WTC11 (cell line): ENCODE measurements at regions not wholly inside any gene's neighbourhood (a gene's known extent, or its start where the extent isn't known, plus 50 kb on each side); places are given as distances from the start of the nearest gene placed in this dataset.

Experiments used
- ATAC-seq: fragments of 200-7000 bp; cut with Tn5 transposase; 2 replicates; pipeline ENCODE4 v1.10.0; 2021; ENCODE audit warnings: mild to moderate bottlenecking, moderate library complexity
- CTCF ChIA-PET: fragments of 300-600 bp; sonication (Branson Sonifier 250); formaldehyde crosslinking; loops from one replicate; lab custom pipeline; 2021; ENCODE audit warnings: antibody characterized with exemption; lab: Charles Lee
- POLR2A ChIA-PET: fragments of 350-600 bp; sonication (Branson Sonifier 250); formaldehyde crosslinking; loops from one replicate; lab custom pipeline; 2021; ENCODE audit warnings: antibody characterized with exemption; lab: Charles Lee
- DNase-seq: peaks from one replicate; pipeline ENCODE4 v3.0.0; 2021; ENCODE audit warnings: low spot score
- H3K27ac Mint-ChIP-seq: 2 replicates; pipeline ENCODE4 v1.8.0; 2021; ENCODE audit warnings: mixed read lengths
- H3K27me3 Mint-ChIP-seq: 2 replicates; pipeline ENCODE4 v1.8.0; 2021; ENCODE audit warnings: low read depth, mild to moderate bottlenecking, moderate library complexity, mixed read lengths
- H3K36me3 Mint-ChIP-seq: 2 replicates; pipeline ENCODE4 v1.8.0; 2021; ENCODE audit warnings: mixed read lengths
- H3K4me1 Mint-ChIP-seq: 2 replicates; pipeline ENCODE4 v1.8.0; 2022; ENCODE audit warnings: mixed read lengths
- H3K4me3 Mint-ChIP-seq: 2 replicates; pipeline ENCODE4 v1.8.0; 2021; ENCODE audit warnings: mild to moderate bottlenecking, moderate library complexity, mixed read lengths
- H3K9me3 Mint-ChIP-seq: 2 replicates; pipeline ENCODE4 v1.8.0; 2021; ENCODE audit warnings: mixed read lengths
- CBFB ChIP-seq: sonication (generic); formaldehyde crosslinking; IDR thresholded peaks from 2 replicates; pipeline ENCODE4 v1.8.1; 2022; ENCODE audit warnings: mild to moderate bottlenecking, low read depth, missing genetic modification reagents
- ETV6 ChIP-seq: sonication (generic); formaldehyde crosslinking; IDR thresholded peaks from 2 replicates; pipeline ENCODE4 v1.8.1; 2022; ENCODE audit warnings: mild to moderate bottlenecking, missing genetic modification reagents
- FOXP1 ChIP-seq: sonication (generic); formaldehyde crosslinking; IDR thresholded peaks from 2 replicates; pipeline ENCODE4 v1.8.0; 2022; ENCODE audit warnings: missing genetic modification reagents, mild to moderate bottlenecking, moderate library complexity, borderline replicate concordance
- GTF2I ChIP-seq: fragments of 250-450 bp; sonication (Bioruptor Pico); conservative IDR thresholded peaks from 2 replicates; pipeline ENCODE4 v1.4.0; 2021; ENCODE audit warnings: mild to moderate bottlenecking
- HMGA2 ChIP-seq: fragments of 250-450 bp; sonication (Bioruptor Pico); IDR thresholded peaks from 2 replicates; pipeline ENCODE4 v1.4.0; 2021; ENCODE audit warnings: mild to moderate bottlenecking, moderate library complexity
- MXD4 ChIP-seq: fragments of 250-450 bp; sonication (Bioruptor Pico); IDR thresholded peaks from 2 replicates; pipeline ENCODE4 v1.8.0; 2021; ENCODE audit warnings: mild to moderate bottlenecking, moderate library complexity, borderline replicate concordance
- NFYB ChIP-seq: sonication (generic); formaldehyde crosslinking; conservative IDR thresholded peaks from 2 replicates; pipeline ENCODE4 v1.8.0; 2022; ENCODE audit warnings: low read depth, missing genetic modification reagents
- NR3C1 ChIP-seq: sonication (generic); formaldehyde crosslinking; conservative IDR thresholded peaks from 2 replicates; pipeline ENCODE4 v1.8.1; 2023; ENCODE audit warnings: low read depth, mild to moderate bottlenecking, missing genetic modification reagents
- OVOL2 ChIP-seq: fragments of 250-450 bp; sonication (Bioruptor Pico); IDR thresholded peaks from 2 replicates; pipeline ENCODE4 v1.9.0; 2021; ENCODE audit warnings: mild to moderate bottlenecking, borderline replicate concordance
- RORB ChIP-seq: fragments of 250-450 bp; sonication (Bioruptor Pico); IDR thresholded peaks from 2 replicates; pipeline ENCODE4 v1.9.0; 2021; ENCODE audit warnings: mild to moderate bottlenecking
- SP1 ChIP-seq: sonication (generic); formaldehyde crosslinking; conservative IDR thresholded peaks from 2 replicates; pipeline ENCODE4 v1.8.1; 2022; ENCODE audit warnings: missing genetic modification reagents
- TCF7 ChIP-seq: sonication (generic); formaldehyde crosslinking; IDR thresholded peaks from 2 replicates; pipeline ENCODE4 v1.8.0; 2022; ENCODE audit warnings: mild to moderate bottlenecking, low read depth, missing genetic modification reagents, moderate library complexity
- TEAD4 ChIP-seq: sonication (generic); formaldehyde crosslinking; IDR thresholded peaks from 2 replicates; pipeline ENCODE4 v1.8.0; 2022; ENCODE audit warnings: mild to moderate bottlenecking, missing genetic modification reagents
- TP53 ChIP-seq: sonication (generic); formaldehyde crosslinking; IDR thresholded peaks from 2 replicates; pipeline ENCODE4 v1.8.1; 2023; ENCODE audit warnings: mild to moderate bottlenecking, missing genetic modification reagents
- ZNF263 ChIP-seq: sonication (generic); formaldehyde crosslinking; IDR thresholded peaks from 2 replicates; pipeline ENCODE4 v1.8.1; 2022; ENCODE audit warnings: low read depth, mild to moderate bottlenecking, moderate library complexity, missing genetic modification reagents
- TF ChIP-seq, protein P1 (sequence below): fragments of 250-450 bp; sonication (Bioruptor Pico); IDR thresholded peaks from 2 replicates; pipeline ENCODE4 v2.1.2; 2022; ENCODE audit warnings: mild to moderate bottlenecking, moderate library complexity
- TF ChIP-seq, protein P2 (sequence below): sonication (generic); formaldehyde crosslinking; IDR thresholded peaks from 2 replicates; pipeline ENCODE4 v1.8.0; 2023; ENCODE audit warnings: missing genetic modification reagents, mild to moderate bottlenecking, borderline replicate concordance
- TF ChIP-seq, protein P3 (sequence below): sonication (generic); formaldehyde crosslinking; IDR thresholded peaks from 2 replicates; pipeline ENCODE4 v1.8.1; 2023; ENCODE audit warnings: mild to moderate bottlenecking, missing genetic modification reagents
- TF ChIP-seq, protein P4 (sequence below): sonication (generic); formaldehyde crosslinking; IDR thresholded peaks from 2 replicates; pipeline ENCODE4 v1.8.1; 2022; ENCODE audit warnings: mild to moderate bottlenecking, moderate library complexity, missing genetic modification reagents
- TF ChIP-seq, protein P5 (sequence below): sonication (generic); formaldehyde crosslinking; IDR thresholded peaks from 2 replicates; pipeline ENCODE4 v1.8.1; 2022; ENCODE audit warnings: low read depth, mild to moderate bottlenecking, moderate library complexity, missing genetic modification reagents, borderline replicate concordance
- TF ChIP-seq, protein P6 (sequence below): sonication (generic); formaldehyde crosslinking; IDR thresholded peaks from 2 replicates; pipeline ENCODE4 v1.8.1; 2022; ENCODE audit warnings: low read depth, missing genetic modification reagents, borderline replicate concordance

DNA sequence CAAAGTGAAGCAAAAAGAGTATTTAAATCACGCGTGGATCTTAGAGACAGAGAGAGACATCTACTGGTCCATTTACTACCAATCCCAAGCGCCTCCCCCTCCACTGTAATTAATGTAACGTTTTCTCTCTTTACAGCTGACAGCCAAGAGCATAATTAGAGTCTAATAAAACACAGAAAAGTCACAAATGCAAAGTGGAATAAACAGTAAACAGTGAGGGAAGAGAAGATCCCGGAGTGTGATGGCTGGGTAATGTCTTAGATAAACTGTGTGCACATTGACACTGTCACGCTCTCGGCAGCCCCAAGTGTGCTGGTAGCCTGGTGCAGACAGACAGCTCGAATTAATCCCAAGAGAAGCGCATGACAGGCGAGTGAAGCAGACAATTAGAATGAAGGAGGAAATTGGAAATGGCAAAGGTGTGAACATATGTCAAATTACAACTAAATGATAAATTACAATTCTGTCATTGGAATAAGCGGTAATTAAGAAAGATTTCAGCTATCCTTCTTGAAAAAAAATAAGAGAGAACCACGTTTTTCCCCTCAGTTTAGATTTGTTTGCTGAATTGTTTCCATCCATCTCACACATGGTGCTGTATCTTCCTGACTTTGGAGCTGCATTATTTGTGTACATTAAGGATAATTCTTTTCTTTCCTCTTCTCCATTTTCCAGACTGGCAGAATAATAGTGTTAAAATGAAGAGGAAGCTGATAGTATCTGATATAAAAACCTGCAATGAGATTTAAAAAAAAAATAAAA is 100.1 kb downstream of the CXXC4 start:
- ChIA-PET POLR2A (interaction anchor here (0.7 kb wide), 1 partner anchor 1026 kb away, joined by 3 read pairs; no protein-coding TSS in a partner anchor), CTCF (interaction anchor here (0.6 to 0.7 kb wide), 3 partner anchors 43 to 1562 kb away, joined by 3 read pairs; no protein-coding TSS in a partner anchor)
- TF ChIP-seq CBFB (CRISPR knock-in tag) (no peak), MXD4 (no peak), NR3C1 (CRISPR knock-in tag) (no peak), TP53 (CRISPR knock-in tag) (no peak)
- H3K9me3 Mint-ChIP-seq: no peaks in the 10 kb centered on the region
- peaks cover 11% of the 10 kb centered on the region for H3K4me1 Mint-ChIP-seq
- ATAC-seq: peak; percentile 69
- H3K27me3 Mint-ChIP-seq: no peaks in the 10 kb centered on the region
- H3K4me3 Mint-ChIP-seq: no peak overlapping the region
- DNase-seq: no peak
- no peak overlapping the region for H3K27ac Mint-ChIP-seq
- no peaks in the 10 kb centered on the region for H3K36me3 Mint-ChIP-seq

DNA sequence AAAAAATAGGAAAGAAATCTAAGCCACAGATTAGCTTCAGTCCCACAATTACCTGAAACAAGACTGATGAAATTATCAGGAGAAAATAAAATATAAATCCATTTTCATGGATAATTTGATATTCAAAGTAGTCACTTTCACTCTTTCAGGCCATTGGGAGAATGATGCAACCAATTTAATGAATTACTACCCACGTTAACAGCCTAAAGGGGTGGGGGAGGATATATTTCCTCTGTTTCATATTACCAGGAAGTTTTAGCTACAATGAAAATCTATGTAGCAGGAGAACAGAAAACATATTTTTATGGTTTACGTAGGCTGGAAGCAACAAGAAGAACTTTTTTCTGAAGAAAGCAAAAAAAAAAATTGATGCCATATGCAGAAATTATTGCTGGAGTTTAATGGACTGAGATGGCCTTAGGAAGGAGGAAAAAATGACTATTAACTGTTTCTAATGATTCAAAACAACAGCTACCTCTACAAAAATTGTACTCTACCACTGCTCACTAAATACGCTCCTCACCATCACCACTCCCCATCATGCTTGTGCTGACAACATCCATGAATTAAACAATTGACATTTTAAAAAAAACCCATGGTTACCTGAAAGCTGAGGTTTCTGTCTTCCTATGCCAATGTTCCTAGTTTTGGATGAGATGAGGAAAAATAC is 100.9 kb downstream of the CXXC4 start:
- ATAC-seq (no peak), DNase-seq (no peak)
- no peaks in the 10 kb centered on the region for H3K9me3 Mint-ChIP-seq
- H3K4me1 Mint-ChIP-seq: peaks cover 11% of the 10 kb centered on the region
- H3K36me3 Mint-ChIP-seq: no peaks in the 10 kb centered on the region
- ChIA-PET POLR2A (no interaction called here), CTCF (interaction anchor here (0.7 kb wide), 1 partner anchor 201 kb away, joined by 3 read pairs; no protein-coding TSS in a partner anchor)
- no peak overlapping the region; the same call in 1 of the 2 replicates for H3K27ac Mint-ChIP-seq
- no peaks in the 10 kb centered on the region for H3K27me3 Mint-ChIP-seq
- TF ChIP-seq FOXP1: no peak
- no peak for TF ChIP-seq NFYB (CRISPR knock-in tag)
- TF ChIP-seq GTF2I: no peak
- no peak for TF ChIP-seq ZNF263
- TF ChIP-seq, protein P1, sequence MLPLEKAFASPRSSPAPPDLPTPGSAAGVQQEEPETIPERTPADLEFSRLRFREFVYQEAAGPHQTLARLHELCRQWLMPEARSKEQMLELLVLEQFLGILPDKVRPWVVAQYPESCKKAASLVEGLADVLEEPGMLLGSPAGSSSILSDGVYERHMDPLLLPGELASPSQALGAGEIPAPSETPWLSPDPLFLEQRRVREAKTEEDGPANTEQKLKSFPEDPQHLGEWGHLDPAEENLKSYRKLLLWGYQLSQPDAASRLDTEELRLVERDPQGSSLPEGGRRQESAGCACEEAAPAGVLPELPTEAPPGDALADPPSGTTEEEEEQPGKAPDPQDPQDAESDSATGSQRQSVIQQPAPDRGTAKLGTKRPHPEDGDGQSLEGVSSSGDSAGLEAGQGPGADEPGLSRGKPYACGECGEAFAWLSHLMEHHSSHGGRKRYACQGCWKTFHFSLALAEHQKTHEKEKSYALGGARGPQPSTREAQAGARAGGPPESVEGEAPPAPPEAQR (CRISPR knock-in tag): no peak
- TF ChIP-seq, protein P2, sequence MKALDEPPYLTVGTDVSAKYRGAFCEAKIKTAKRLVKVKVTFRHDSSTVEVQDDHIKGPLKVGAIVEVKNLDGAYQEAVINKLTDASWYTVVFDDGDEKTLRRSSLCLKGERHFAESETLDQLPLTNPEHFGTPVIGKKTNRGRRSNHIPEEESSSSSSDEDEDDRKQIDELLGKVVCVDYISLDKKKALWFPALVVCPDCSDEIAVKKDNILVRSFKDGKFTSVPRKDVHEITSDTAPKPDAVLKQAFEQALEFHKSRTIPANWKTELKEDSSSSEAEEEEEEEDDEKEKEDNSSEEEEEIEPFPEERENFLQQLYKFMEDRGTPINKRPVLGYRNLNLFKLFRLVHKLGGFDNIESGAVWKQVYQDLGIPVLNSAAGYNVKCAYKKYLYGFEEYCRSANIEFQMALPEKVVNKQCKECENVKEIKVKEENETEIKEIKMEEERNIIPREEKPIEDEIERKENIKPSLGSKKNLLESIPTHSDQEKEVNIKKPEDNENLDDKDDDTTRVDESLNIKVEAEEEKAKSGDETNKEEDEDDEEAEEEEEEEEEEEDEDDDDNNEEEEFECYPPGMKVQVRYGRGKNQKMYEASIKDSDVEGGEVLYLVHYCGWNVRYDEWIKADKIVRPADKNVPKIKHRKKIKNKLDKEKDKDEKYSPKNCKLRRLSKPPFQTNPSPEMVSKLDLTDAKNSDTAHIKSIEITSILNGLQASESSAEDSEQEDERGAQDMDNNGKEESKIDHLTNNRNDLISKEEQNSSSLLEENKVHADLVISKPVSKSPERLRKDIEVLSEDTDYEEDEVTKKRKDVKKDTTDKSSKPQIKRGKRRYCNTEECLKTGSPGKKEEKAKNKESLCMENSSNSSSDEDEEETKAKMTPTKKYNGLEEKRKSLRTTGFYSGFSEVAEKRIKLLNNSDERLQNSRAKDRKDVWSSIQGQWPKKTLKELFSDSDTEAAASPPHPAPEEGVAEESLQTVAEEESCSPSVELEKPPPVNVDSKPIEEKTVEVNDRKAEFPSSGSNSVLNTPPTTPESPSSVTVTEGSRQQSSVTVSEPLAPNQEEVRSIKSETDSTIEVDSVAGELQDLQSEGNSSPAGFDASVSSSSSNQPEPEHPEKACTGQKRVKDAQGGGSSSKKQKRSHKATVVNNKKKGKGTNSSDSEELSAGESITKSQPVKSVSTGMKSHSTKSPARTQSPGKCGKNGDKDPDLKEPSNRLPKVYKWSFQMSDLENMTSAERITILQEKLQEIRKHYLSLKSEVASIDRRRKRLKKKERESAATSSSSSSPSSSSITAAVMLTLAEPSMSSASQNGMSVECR (CRISPR knock-in tag): no peak
- TF ChIP-seq ETV6: no peak
- TF ChIP-seq, protein P3, sequence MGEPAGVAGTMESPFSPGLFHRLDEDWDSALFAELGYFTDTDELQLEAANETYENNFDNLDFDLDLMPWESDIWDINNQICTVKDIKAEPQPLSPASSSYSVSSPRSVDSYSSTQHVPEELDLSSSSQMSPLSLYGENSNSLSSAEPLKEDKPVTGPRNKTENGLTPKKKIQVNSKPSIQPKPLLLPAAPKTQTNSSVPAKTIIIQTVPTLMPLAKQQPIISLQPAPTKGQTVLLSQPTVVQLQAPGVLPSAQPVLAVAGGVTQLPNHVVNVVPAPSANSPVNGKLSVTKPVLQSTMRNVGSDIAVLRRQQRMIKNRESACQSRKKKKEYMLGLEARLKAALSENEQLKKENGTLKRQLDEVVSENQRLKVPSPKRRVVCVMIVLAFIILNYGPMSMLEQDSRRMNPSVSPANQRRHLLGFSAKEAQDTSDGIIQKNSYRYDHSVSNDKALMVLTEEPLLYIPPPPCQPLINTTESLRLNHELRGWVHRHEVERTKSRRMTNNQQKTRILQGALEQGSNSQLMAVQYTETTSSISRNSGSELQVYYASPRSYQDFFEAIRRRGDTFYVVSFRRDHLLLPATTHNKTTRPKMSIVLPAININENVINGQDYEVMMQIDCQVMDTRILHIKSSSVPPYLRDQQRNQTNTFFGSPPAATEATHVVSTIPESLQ (CRISPR knock-in tag): no peak
- TF ChIP-seq, protein P4, sequence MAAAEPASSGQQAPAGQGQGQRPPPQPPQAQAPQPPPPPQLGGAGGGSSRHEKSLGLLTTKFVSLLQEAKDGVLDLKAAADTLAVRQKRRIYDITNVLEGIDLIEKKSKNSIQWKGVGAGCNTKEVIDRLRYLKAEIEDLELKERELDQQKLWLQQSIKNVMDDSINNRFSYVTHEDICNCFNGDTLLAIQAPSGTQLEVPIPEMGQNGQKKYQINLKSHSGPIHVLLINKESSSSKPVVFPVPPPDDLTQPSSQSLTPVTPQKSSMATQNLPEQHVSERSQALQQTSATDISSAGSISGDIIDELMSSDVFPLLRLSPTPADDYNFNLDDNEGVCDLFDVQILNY (CRISPR knock-in tag): no peak
- TF ChIP-seq SP1 (CRISPR knock-in tag): no peak
- no peak for TF ChIP-seq TEAD4 (CRISPR knock-in tag)
- no peak for TF ChIP-seq HMGA2 (CRISPR knock-in tag)
- no peak for TF ChIP-seq TCF7 (CRISPR knock-in tag)
- TF ChIP-seq RORB (CRISPR knock-in tag): no peak
- TF ChIP-seq, protein P5, sequence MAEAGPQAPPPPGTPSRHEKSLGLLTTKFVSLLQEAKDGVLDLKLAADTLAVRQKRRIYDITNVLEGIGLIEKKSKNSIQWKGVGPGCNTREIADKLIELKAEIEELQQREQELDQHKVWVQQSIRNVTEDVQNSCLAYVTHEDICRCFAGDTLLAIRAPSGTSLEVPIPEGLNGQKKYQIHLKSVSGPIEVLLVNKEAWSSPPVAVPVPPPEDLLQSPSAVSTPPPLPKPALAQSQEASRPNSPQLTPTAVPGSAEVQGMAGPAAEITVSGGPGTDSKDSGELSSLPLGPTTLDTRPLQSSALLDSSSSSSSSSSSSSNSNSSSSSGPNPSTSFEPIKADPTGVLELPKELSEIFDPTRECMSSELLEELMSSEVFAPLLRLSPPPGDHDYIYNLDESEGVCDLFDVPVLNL (CRISPR knock-in tag): no peak
- TF ChIP-seq OVOL2 (CRISPR knock-in tag): no peak
- TF ChIP-seq, protein P6, sequence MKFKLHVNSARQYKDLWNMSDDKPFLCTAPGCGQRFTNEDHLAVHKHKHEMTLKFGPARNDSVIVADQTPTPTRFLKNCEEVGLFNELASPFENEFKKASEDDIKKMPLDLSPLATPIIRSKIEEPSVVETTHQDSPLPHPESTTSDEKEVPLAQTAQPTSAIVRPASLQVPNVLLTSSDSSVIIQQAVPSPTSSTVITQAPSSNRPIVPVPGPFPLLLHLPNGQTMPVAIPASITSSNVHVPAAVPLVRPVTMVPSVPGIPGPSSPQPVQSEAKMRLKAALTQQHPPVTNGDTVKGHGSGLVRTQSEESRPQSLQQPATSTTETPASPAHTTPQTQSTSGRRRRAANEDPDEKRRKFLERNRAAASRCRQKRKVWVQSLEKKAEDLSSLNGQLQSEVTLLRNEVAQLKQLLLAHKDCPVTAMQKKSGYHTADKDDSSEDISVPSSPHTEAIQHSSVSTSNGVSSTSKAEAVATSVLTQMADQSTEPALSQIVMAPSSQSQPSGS (CRISPR knock-in tag): no peak
- no peak overlapping the region for H3K4me3 Mint-ChIP-seq
